HL-60 (cell line): ENCODE measurements at regions not wholly inside any gene's neighbourhood (a gene's known extent, or its start where the extent isn't known, plus 50 kb on each side); places are given as distances from the start of the nearest gene placed in this dataset.

Source experiments
- CTCF ChIP-seq: IDR thresholded peaks from one replicate; pipeline ENCODE4 v1.5.1; 2011; ENCODE audit warnings: low read length, control low read depth, inconsistent platforms; ENCODE audit not compliant: insufficient read depth
- GABPA ChIP-seq: IDR thresholded peaks from 2 replicates; pipeline ENCODE4 v1.6.1; 2012; ENCODE audit warnings: low read depth
- POLR2AphosphoS5 ChIP-seq: IDR thresholded peaks from 2 replicates; pipeline ENCODE4 v1.6.1; 2012; ENCODE audit warnings: low read depth
- REST ChIP-seq: IDR thresholded peaks from 2 replicates; pipeline ENCODE4 v1.6.1; 2012; ENCODE audit warnings: low read depth; ENCODE audit not compliant: insufficient replicate concordance

GRCh38 chr2:217113491-217113890, 253.6 kb upstream of the TNP1 start:
- no peak for TF ChIP-seq CTCF
- TF ChIP-seq POLR2AphosphoS5: no peak
- TF ChIP-seq REST: no peak
- TF ChIP-seq GABPA: no peak
